Stomach (tissue), 8 donors: ENCODE measurements at regions not wholly inside any gene's neighbourhood (a gene's known extent, or its start where the extent isn't known, plus 50 kb on each side); places are given as distances from the start of the nearest gene placed in this dataset.
A peak's percentile ranks its signal among the peaks of the same experiment; 100 is the strongest.

Experiments
- DNase-seq, 2 donors: peaks; one replicate each; pipeline versions ENCODE4 v3.0.0 to v3.0.0-alpha.2; 2013 to 2019
- H3K27ac ChIP-seq, 5 donors: fragments of 200-600 bp in 4 of 5; sonication (generic) in 4 of 5; one replicate each; pipeline ENCODE4 v1.5.1; 2013 to 2019; ENCODE audit warnings: mild to moderate bottlenecking in 1 of 5, moderate library complexity in 1 of 5
- H3K27me3 ChIP-seq, 3 donors: fragments of 200-600 bp; sonication (generic); one replicate each; pipeline ENCODE4 v1.5.1; 2017 to 2019; ENCODE audit warnings: mixed run types in 1 of 3
- H3K36me3 ChIP-seq, 4 donors: fragments of 200-600 bp; sonication (generic); 1 replicate in 3 of 4; 2 replicates in 1 of 4; pipeline ENCODE4 v1.5.1; 2016 to 2019
- H3K4me1 ChIP-seq, 4 donors: fragments of 200-600 bp; sonication (generic); one replicate each; pipeline ENCODE4 v1.5.1; 2016 to 2019
- H3K4me3 ChIP-seq, 4 donors: fragments of 200-600 bp; sonication (generic) in 3 of 4; one replicate each; pipeline ENCODE4 v1.5.1; 2016 to 2019; ENCODE audit warnings: mild to moderate bottlenecking in 1 of 4
- H3K9me3 ChIP-seq, 4 donors: fragments of 200-600 bp; sonication (generic); one replicate each; pipeline ENCODE4 v1.5.1; 2016 to 2019
- CTCF ChIP-seq, 7 experiments: fragments of 450-650 bp in 4 of 7; fragments of 200-600 bp in 3 of 7; sonication (generic) in 3 of 7; IDR thresholded peaks; one replicate each; pipeline ENCODE4 v1.5.1; 2016 to 2019; ENCODE audit warnings: antibody characterized with exemption in 7 of 7, control low read depth in 2 of 7, mild to moderate bottlenecking in 1 of 7
- EP300 ChIP-seq: sonication (generic); formaldehyde crosslinking; IDR thresholded peaks from one replicate; pipeline ENCODE4 v1.6.1; 2017; ENCODE audit warnings: antibody characterized with exemption
- POLR2A ChIP-seq, 4 donors: fragments of 450-650 bp; IDR thresholded peaks; one replicate each; pipeline ENCODE4 v1.6.1; 2016; ENCODE audit warnings: antibody characterized with exemption in 4 of 4, control low read depth in 2 of 4, mild to moderate bottlenecking in 1 of 4, moderate library complexity in 1 of 4
- POLR2AphosphoS5 ChIP-seq, 3 donors: sonication (generic); formaldehyde crosslinking; IDR thresholded peaks; one replicate each; pipeline ENCODE4 v1.6.1; 2016; ENCODE audit warnings: antibody characterized with exemption in 3 of 3
- WGBS, 5 donors: extraction: QIAGEN DNeasy Blood & Tissue Kit in 3 of 5; methylation state at CpG; one replicate each; pipeline versions ENCODE4 v1.1.5 to v1.1.7; 2013 to 2018; 5-methylcytosine and 5-hydroxymethylcytosine counted together
- intact Hi-C: fragments of 100-400 bp; cut with DNase I; formaldehyde crosslinking; loops from one replicate; pipeline ENCODE4 v1.15.1; 2023; ENCODE audit warnings: low total_unique reads
- donor health status: healthy with polysubstance abuse.
- donor health status: Bipolar disorder and iron deficiency.
- donor health status: healthy.

GRCh38 chr1:193763266-193763665 is 576.9 kb upstream of the B3GALT2 start:
- peak in 1 of 2 donors; percentile 23 for DNase-seq
- Histone ChIP-seq H3K27me3 (no peaks in the 10 kb centered on the region), H3K27ac (no peak overlapping the region), H3K36me3 (no peaks in the 10 kb centered on the region), H3K9me3 (no peaks in the 10 kb centered on the region), H3K4me1 (no peaks in the 10 kb centered on the region), H3K4me3 (no peak overlapping the region)
- WGBS, 5 donors, result 82 to 91% (median 82%) methylated on average over 3 of the region's 3 CpGs
- TF ChIP-seq POLR2AphosphoS5 (IDR thresholded peaks at IDR 0.05) (no peak), EP300 (no peak), CTCF (IDR thresholded peaks at IDR 0.05) (no peak)
- intact Hi-C loops, result no loop called here

GRCh38 chr1:193762236-193762635 is 575.8 kb upstream of the B3GALT2 start:
- WGBS, 5 donors, result 72 to 89% (median 86%) methylated on average over 4 of the region's 4 CpGs
- H3K4me3 ChIP-seq, result no peak overlapping the region
- H3K4me1 ChIP-seq, result no peaks in the 10 kb centered on the region
- TF ChIP-seq EP300 (no peak), CTCF (IDR thresholded peaks at IDR 0.05) (no peak), POLR2AphosphoS5 (IDR thresholded peaks at IDR 0.05) (no peak), POLR2A (IDR thresholded peaks at IDR 0.05) (no peak)
- H3K27me3 ChIP-seq, result no peaks in the 10 kb centered on the region
- no peaks in the 10 kb centered on the region for H3K9me3 ChIP-seq
- DNase-seq, result peak in 1 of 2 donors; percentile 15
- no peaks in the 10 kb centered on the region for H3K36me3 ChIP-seq
- no peak overlapping the region for H3K27ac ChIP-seq
- intact Hi-C loops, result no loop called here

GRCh38 chr1:193755441-193755840 is 569.0 kb upstream of the B3GALT2 start:
- no peaks in the 10 kb centered on the region for H3K36me3 ChIP-seq
- TF ChIP-seq POLR2A (IDR thresholded peaks at IDR 0.05) (no peak), CTCF (IDR thresholded peaks at IDR 0.05) (no peak), POLR2AphosphoS5 (IDR thresholded peaks at IDR 0.05) (no peak), EP300 (no peak)
- no peak overlapping the region for H3K27ac ChIP-seq
- H3K4me3 ChIP-seq, result no peak overlapping the region
- H3K4me1 ChIP-seq, result no peaks in the 10 kb centered on the region
- H3K9me3 ChIP-seq, result no peaks in the 10 kb centered on the region
- WGBS, 5 donors, result 65 to 86% (median 70%) methylated on average over 2 of the region's 2 CpGs
- no peaks in the 10 kb centered on the region for H3K27me3 ChIP-seq
- DNase-seq, result no peak
- intact Hi-C loops, result no loop called here

GRCh38 chr1:193754732-193755427 is 568.5 kb upstream of the B3GALT2 start:
- DNase-seq, result no peak
- Histone ChIP-seq H3K4me1 (no peaks in the 10 kb centered on the region), H3K36me3 (no peaks in the 10 kb centered on the region), H3K27me3 (no peaks in the 10 kb centered on the region), H3K9me3 (no peaks in the 10 kb centered on the region), H3K4me3 (no peak overlapping the region), H3K27ac (no peak overlapping the region)
- WGBS, 5 donors, result 97 to 100% (median 100%) methylated on average over 1 of the region's 1 CpG
- intact Hi-C loops, result no loop called here
- TF ChIP-seq EP300 (no peak), CTCF (IDR thresholded peaks at IDR 0.05) (no peak), POLR2AphosphoS5 (IDR thresholded peaks at IDR 0.05) (no peak), POLR2A (IDR thresholded peaks at IDR 0.05) (no peak)
